ENCODE measurements at regions not wholly inside any gene's neighbourhood (a gene's known extent, or its start where the extent isn't known, plus 50 kb on each side); places are given as distances from the start of the nearest gene placed in this dataset.
"Not testable (repeated sequence)": the region's sequence is repeated elsewhere in the genome, so short reads cannot be mapped to it uniquely, and the experiment has no call there.

DNA sequence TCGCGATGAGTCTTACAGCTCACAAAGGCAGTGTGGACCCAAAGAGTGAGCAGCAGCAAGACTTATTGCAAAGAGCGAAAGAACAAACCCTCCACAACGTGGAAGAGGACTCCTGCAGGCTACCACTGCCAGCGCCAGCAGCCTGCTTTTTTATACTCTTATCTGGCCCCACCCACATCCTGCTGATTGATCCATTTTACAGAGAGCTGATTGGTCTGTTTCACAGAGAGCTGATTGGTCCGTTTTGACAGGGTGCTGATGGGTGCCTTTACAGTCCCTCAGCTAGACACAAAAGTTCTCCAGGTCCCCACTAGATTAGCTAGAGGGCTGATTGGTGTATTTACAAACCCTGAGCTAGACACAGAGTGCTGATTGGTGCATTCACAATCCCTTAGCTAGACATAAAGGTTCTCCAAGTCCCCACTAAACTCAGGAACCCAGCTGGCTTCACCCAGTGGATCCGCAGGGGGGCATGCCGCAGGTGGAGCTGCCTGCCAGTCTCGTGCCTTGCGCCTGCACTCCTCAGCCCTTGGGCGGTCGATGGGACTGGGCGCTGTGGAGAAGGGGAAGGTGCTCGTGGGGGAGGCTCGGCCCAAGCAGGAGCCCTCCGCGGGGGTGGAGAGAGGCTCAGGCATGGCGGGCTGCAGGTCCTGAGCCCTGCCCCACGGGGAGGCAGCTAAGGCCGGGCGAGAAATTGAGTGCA, 75.7 kb downstream of the QDPR start:
- H3K4me1 ChIP-seq (ENCODE audit: control insufficient read depth, insufficient read depth, low read length); H3K36me3 ChIP-seq (ENCODE audit: control insufficient read depth in 2 of 2, insufficient read depth in 2 of 2, low read length in 1 of 2); H3K79me2 ChIP-seq (ENCODE audit: control insufficient read depth, insufficient read depth, low read length); H3K27me3 ChIP-seq (replicated peaks in 1 of 2; ENCODE audit: control insufficient read depth in 2 of 2, insufficient read depth in 2 of 2, low read length in 1 of 2); intact Hi-C loops (cut with micrococcal nuclease; ENCODE audit: unreplicated experiment); FAIRE-seq; ATAC-seq; H3K4me2 ChIP-seq (ENCODE audit: control insufficient read depth, insufficient read depth); H3K9ac ChIP-seq (ENCODE audit: control insufficient read depth, insufficient read depth, low read length); H3K27ac ChIP-seq (ENCODE audit: control insufficient read depth, insufficient read depth); POLR2A ChIA-PET; H3K9me3 ChIP-seq (replicated peaks; ENCODE audit: control insufficient read depth, insufficient read depth, low read length); SMC1A ChIA-PET (ENCODE audit: uncharacterized antibody, unreplicated experiment); H3K4me3 ChIP-seq; CTCF ChIA-PET; in situ Hi-C loops (cut with MboI); H4K20me1 ChIP-seq (ENCODE audit: control insufficient read depth, insufficient read depth); H2AFZ ChIP-seq (ENCODE audit: control insufficient read depth, low read depth, low read length); DNase-seq (ENCODE audit: low read depth, low spot score); BruUV-seq (replicated peaks): not testable (repeated sequence)
- RAD21 ChIA-PET (ENCODE audit: unreplicated experiment), result interaction anchor here (0.6 kb wide), 1 partner anchor 9 kb away, joined by 3 read pairs; no protein-coding TSS in a partner anchor
- WGBS (ENCODE audit: insufficient coverage, insufficient replicate concordance, low lambda C conversion rate, missing lambda C conversion rate), result 72% methylated on average over 20 of the region's 21 CpGs

DNA sequence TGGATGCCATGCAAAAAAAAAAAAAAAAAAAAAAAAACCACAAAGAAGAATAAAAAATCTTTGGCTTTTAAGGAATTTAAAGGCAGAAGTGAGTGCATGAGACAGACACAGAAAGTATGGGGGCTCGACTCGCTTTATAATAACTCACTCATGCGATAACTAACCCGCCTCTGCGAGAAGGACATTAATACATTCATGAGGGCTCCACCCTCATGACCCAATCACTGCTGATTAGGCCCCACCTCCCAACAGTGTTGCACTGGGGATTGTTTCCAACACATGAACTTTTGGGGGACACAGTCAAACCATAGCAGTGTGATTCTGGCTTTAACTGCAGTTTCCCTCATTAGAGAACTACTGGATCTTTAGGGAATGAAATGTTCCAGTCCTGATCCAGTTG, 78.1 kb downstream of the QDPR start:
- Histone ChIP-seq H3K9ac (ENCODE audit: control insufficient read depth, insufficient read depth, low read length) (no peak overlapping the region), H4K20me1 (ENCODE audit: control insufficient read depth, insufficient read depth) (no peaks in the 10 kb centered on the region), H3K27me3 (replicated peaks in 1 of 2; ENCODE audit: control insufficient read depth in 2 of 2, insufficient read depth in 2 of 2, low read length in 1 of 2) (no peaks in the 10 kb centered on the region), H3K79me2 (ENCODE audit: control insufficient read depth, insufficient read depth, low read length) (no peaks in the 10 kb centered on the region), H3K4me1 (ENCODE audit: control insufficient read depth, insufficient read depth, low read length) (no peaks in the 10 kb centered on the region), H3K27ac (ENCODE audit: control insufficient read depth, insufficient read depth) (no peak overlapping the region), H3K36me3 (ENCODE audit: control insufficient read depth in 2 of 2, insufficient read depth in 2 of 2, low read length in 1 of 2) (no peaks in the 10 kb centered on the region), H3K4me3 (no peak overlapping the region), H3K4me2 (ENCODE audit: control insufficient read depth, insufficient read depth) (no peak overlapping the region), H3K9me3 (replicated peaks; ENCODE audit: control insufficient read depth, insufficient read depth, low read length) (no peaks in the 10 kb centered on the region), H2AFZ (ENCODE audit: control insufficient read depth, low read depth, low read length) (no peak overlapping the region)
- ChIA-PET POLR2A (no interaction called here), CTCF (no interaction called here), RAD21 (ENCODE audit: unreplicated experiment) (interaction anchor here (0.9 kb wide), 1 partner anchor 19 kb away, joined by 3 read pairs; no protein-coding TSS in a partner anchor), SMC1A (ENCODE audit: uncharacterized antibody, unreplicated experiment) (no interaction called here)
- ATAC-seq (no peak), FAIRE-seq (no peak), DNase-seq (ENCODE audit: low read depth, low spot score) (no peak)
- 81% methylated on average over 5 of the region's 5 CpGs for WGBS (ENCODE audit: insufficient coverage, insufficient replicate concordance, low lambda C conversion rate, missing lambda C conversion rate)
- intact Hi-C loops (cut with micrococcal nuclease; ENCODE audit: unreplicated experiment), result no loop called here
- in situ Hi-C loops (cut with MboI), result no loop called here
- no TSS peak for BruUV-seq (replicated peaks)
- TF ChIP-seq ZNF622 (IDR thresholded peaks at IDR 0.05) (no peak), RB1 (IDR thresholded peaks at IDR 0.05; ENCODE audit: borderline replicate concordance) (no peak), SMAD1 (IDR thresholded peaks at IDR 0.05; ENCODE audit: low read depth, partially characterized antibody) (no peak), CHD1 (IDR thresholded peaks at IDR 0.05; ENCODE audit: low read depth, low read length) (no peak), RBBP5 (conservative IDR thresholded peaks at IDR 0.05) (no peak), FOXM1 (IDR thresholded peaks at IDR 0.05; ENCODE audit: low read depth, low read length) (no peak), LARP7 (IDR thresholded peaks at IDR 0.05) (no peak), HCFC1 (IDR thresholded peaks at IDR 0.05; ENCODE audit: low read length) (no peak), TCF12 (IDR thresholded peaks at IDR 0.05; ENCODE audit: low read depth, low read length) (no peak), BACH1 (IDR thresholded peaks at IDR 0.05; ENCODE audit: borderline replicate concordance) (no peak)
- TF ChIP-seq, protein P1, sequence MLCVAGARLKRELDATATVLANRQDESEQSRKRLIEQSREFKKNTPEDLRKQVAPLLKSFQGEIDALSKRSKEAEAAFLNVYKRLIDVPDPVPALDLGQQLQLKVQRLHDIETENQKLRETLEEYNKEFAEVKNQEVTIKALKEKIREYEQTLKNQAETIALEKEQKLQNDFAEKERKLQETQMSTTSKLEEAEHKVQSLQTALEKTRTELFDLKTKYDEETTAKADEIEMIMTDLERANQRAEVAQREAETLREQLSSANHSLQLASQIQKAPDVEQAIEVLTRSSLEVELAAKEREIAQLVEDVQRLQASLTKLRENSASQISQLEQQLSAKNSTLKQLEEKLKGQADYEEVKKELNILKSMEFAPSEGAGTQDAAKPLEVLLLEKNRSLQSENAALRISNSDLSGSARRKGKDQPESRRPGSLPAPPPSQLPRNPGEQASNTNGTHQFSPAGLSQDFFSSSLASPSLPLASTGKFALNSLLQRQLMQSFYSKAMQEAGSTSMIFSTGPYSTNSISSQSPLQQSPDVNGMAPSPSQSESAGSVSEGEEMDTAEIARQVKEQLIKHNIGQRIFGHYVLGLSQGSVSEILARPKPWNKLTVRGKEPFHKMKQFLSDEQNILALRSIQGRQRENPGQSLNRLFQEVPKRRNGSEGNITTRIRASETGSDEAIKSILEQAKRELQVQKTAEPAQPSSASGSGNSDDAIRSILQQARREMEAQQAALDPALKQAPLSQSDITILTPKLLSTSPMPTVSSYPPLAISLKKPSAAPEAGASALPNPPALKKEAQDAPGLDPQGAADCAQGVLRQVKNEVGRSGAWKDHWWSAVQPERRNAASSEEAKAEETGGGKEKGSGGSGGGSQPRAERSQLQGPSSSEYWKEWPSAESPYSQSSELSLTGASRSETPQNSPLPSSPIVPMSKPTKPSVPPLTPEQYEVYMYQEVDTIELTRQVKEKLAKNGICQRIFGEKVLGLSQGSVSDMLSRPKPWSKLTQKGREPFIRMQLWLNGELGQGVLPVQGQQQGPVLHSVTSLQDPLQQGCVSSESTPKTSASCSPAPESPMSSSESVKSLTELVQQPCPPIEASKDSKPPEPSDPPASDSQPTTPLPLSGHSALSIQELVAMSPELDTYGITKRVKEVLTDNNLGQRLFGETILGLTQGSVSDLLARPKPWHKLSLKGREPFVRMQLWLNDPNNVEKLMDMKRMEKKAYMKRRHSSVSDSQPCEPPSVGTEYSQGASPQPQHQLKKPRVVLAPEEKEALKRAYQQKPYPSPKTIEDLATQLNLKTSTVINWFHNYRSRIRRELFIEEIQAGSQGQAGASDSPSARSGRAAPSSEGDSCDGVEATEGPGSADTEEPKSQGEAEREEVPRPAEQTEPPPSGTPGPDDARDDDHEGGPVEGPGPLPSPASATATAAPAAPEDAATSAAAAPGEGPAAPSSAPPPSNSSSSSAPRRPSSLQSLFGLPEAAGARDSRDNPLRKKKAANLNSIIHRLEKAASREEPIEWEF (IDR thresholded peaks at IDR 0.05; ENCODE audit: insufficient replicate concordance, low read depth, low read length), result no peak
- TF ChIP-seq, protein P2, sequence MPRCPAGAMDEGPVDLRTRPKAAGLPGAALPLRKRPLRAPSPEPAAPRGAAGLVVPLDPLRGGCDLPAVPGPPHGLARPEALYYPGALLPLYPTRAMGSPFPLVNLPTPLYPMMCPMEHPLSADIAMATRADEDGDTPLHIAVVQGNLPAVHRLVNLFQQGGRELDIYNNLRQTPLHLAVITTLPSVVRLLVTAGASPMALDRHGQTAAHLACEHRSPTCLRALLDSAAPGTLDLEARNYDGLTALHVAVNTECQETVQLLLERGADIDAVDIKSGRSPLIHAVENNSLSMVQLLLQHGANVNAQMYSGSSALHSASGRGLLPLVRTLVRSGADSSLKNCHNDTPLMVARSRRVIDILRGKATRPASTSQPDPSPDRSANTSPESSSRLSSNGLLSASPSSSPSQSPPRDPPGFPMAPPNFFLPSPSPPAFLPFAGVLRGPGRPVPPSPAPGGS (IDR thresholded peaks at IDR 0.05; ENCODE audit: borderline replicate concordance, insufficient read depth, low read depth, low read length, poor library complexity, severe bottlenecking), result no peak
